GM23338 (cell line): ENCODE measurements at regions not wholly inside any gene's neighbourhood (a gene's known extent, or its start where the extent isn't known, plus 50 kb on each side); places are given as distances from the start of the nearest gene placed in this dataset. TPM values are rescaled to one million over a fixed set of nuclear protein-coding genes. Genes with fewer than 3 reads are reported as not detected.

Source experiments
- microRNA-seq: library from miRNA; unstranded; fragments of <30 nt; microRNA quantifications from one replicate; pipeline ENCODE4, GENCODE V29; 2017
- small RNA-seq: library from RNA; depleted of rRNA; stranded (forward); fragments of <200 nt; gene quantifications from one replicate; pipeline ENCODE3, GENCODE V24; 2014; ENCODE audit warnings: low replicate concordance

Small RNA genes lying in the stretch of these regions (microRNA-seq; reads per million reads assigned to microRNA genes)
- gene MIR3680-2, result not detected

Small RNA genes lying in the stretch of these regions (small RNA-seq; reads per million reads assigned to genes)
- gene MIR3680-2, result not detected
